GM19467 (cell line): ENCODE measurements at regions not wholly inside any gene's neighbourhood (a gene's known extent, or its start where the extent isn't known, plus 50 kb on each side); places are given as distances from the start of the nearest gene placed in this dataset.
"Not testable (repeated sequence)": the region's sequence is repeated elsewhere in the genome, so short reads cannot be mapped to it uniquely, and the experiment has no call there.

Source experiments
- ATAC-seq: cut with Tn5 transposase; IDR thresholded peaks from one replicate; pipeline ENCODE4 v1.9.1; 2021; ENCODE audit warnings: mild to moderate bottlenecking, moderate library complexity; ENCODE audit not compliant: unreplicated experiment

GRCh38 chr9:135373820-135374219 is 105.8 kb upstream of the PPP1R26 start:
- no peak for ATAC-seq

- ATAC-seq, result no peak
These were observed 105.0 kb upstream of the PPP1R26 start for GRCh38 chr9:135374591-135374990.

- no peak for ATAC-seq
These were observed 104.6 kb upstream of the PPP1R26 start for GRCh38 chr9:135375001-135375400.

GRCh38 chr9:135376511-135377265 is 102.9 kb upstream of the PPP1R26 start:
- no peak for ATAC-seq

GRCh38 chr9:135377431-135377830 is 102.2 kb upstream of the PPP1R26 start:
- no peak for ATAC-seq

- no peak for ATAC-seq
These were observed 100.8 kb upstream of the PPP1R26 start for GRCh38 chr9:135378751-135379150.

- ATAC-seq, result no peak
These were observed 99.9 kb upstream of the PPP1R26 start for GRCh38 chr9:135379540-135380267.

GRCh38 chr9:135380311-135380960 is 99.1 kb upstream of the PPP1R26 start:
- ATAC-seq, result no peak

- ATAC-seq, result no peak
These were observed 97.7 kb upstream of the PPP1R26 start for GRCh38 chr9:135381762-135382310.

- no peak for ATAC-seq
These were observed 95.4 kb upstream of the PPP1R26 start for GRCh38 chr9:135384226-135384625.

GRCh38 chr9:135384815-135385405 is 94.7 kb upstream of the PPP1R26 start:
- not testable (repeated sequence) for ATAC-seq

- ATAC-seq, result no peak
These were observed 93.8 kb upstream of the PPP1R26 start for GRCh38 chr9:135385793-135386192.

- no peak for ATAC-seq
These were observed 91.6 kb upstream of the PPP1R26 start for GRCh38 chr9:135387976-135388375.

GRCh38 chr9:135388530-135388929 is 91.1 kb upstream of the PPP1R26 start:
- ATAC-seq, result no peak

- no peak for ATAC-seq
These were observed 87.8 kb upstream of the PPP1R26 start for GRCh38 chr9:135391759-135392158.

GRCh38 chr9:135392511-135392910 is 87.1 kb upstream of the PPP1R26 start:
- no peak for ATAC-seq

GRCh38 chr9:135394131-135394530 is 85.5 kb upstream of the PPP1R26 start:
- no peak for ATAC-seq

GRCh38 chr9:135394699-135395645 is 84.6 kb upstream of the PPP1R26 start:
- ATAC-seq, result no peak

- no peak for ATAC-seq
These were observed 82.4 kb upstream of the PPP1R26 start for GRCh38 chr9:135397142-135397541.
